ENCODE measurements at regions not wholly inside any gene's neighbourhood (a gene's known extent, or its start where the extent isn't known, plus 50 kb on each side); places are given as distances from the start of the nearest gene placed in this dataset.

DNA sequence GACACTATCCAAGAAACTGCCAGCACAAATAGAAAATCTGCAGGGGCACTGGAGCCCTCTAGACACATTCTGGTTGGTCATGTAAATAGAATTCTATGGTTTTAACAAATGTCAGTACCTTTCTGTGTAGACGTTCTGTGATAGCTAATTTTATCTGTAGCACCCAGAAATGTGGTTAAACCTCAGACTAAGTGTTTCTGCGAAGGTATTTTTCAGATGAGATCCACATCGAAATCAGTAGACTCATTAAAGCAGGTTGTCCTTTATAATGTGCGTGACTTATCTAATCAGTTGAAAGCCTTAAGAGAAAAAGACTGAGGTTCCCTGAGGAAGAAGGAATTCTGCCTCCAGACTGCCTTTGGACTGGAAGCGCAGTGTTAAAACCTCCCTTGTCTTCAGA is 922.9 kb downstream of the EFNB2 start:
- TF ChIP-seq GATA2 (IDR thresholded peaks at IDR 0.05; ENCODE audit: low read depth, low read length) (no peak), GATA3 (IDR thresholded peaks at IDR 0.05; ENCODE audit: low read depth, low read length) (no peak)

DNA sequence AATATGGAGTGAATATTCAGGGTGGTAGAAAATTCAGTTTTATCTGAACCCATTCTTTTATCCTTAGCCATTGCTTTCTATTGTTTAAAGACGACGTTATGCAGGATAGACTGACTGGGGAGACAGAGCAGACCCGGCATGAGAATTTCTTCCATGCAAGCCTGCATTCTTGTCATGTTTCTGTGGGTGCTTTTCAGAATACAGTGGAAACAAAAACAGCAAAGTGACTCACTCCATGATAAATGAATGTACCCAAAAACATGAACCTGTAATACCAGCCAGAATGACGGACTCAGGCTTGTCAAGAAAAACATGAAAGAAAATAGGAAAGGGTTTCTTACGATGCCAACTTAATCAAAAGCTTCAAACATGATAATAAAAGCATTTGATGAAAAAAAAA is 924.0 kb downstream of the EFNB2 start:
- TF ChIP-seq GATA3 (IDR thresholded peaks at IDR 0.05; ENCODE audit: low read depth, low read length) (no peak), GATA2 (IDR thresholded peaks at IDR 0.05; ENCODE audit: low read depth, low read length) (no peak)

DNA sequence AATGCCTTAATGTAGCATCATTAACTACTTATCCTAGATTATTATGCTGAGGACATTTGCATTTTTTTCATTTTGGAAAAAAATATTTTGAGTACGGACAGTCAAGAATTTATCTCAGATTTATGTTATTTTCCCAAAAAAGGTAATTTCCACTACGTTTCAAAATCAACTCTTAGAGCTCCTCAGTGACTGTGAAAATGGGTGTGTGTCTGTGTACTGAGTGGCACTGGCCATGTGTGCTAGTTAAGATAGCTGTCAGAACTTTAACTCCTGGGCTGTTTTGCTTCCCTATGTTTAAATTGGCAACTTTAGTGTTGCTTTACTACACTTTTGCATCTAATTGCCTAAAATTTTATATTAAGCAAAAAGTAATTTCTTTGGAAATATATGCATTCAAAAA is 927.4 kb downstream of the EFNB2 start:
- TF ChIP-seq GATA2 (IDR thresholded peaks at IDR 0.05; ENCODE audit: low read depth, low read length) (no peak), GATA3 (IDR thresholded peaks at IDR 0.05; ENCODE audit: low read depth, low read length) (no peak)

DNA sequence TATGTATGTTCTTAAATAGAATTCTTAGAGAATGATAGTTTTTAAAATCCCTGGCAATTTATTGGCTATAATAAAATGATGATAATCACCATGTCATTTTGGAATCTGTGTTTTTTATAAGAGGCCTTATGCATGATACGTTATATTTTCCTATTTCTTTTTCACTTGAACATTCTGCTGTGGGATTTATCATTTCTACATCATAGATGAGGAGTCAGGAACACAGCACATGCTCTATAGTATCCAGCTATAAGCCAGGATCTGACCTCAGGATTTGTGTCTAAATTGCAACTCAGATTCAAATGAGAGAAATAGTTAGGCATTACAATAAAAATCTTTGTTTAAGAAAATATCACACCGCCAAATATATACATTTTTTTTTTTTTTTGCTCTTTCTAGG is 928.0 kb downstream of the EFNB2 start:
- TF ChIP-seq GATA3 (IDR thresholded peaks at IDR 0.05; ENCODE audit: low read depth, low read length): no peak
- no peak for TF ChIP-seq GATA2 (IDR thresholded peaks at IDR 0.05; ENCODE audit: low read depth, low read length)

DNA sequence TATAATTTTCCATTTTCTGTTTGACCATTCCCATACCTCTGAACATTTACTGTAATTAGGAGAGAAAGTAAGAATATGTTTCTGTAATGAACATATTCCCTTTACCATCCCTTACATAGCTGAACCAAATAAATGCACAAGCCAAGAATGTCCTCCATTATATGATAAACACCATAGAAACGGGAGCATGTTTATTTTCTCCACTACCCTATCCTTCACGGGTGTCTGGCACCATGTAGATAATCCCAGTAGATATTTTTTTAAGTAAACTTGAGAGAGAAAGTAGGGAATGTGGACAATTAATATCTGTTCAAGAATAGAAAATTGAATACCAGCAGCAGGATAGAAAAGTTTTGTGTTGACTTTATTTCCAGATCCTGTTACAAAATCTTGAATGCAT is 928.4 kb downstream of the EFNB2 start:
- TF ChIP-seq GATA2 (IDR thresholded peaks at IDR 0.05; ENCODE audit: low read depth, low read length): no peak
- no peak for TF ChIP-seq GATA3 (IDR thresholded peaks at IDR 0.05; ENCODE audit: low read depth, low read length)

DNA sequence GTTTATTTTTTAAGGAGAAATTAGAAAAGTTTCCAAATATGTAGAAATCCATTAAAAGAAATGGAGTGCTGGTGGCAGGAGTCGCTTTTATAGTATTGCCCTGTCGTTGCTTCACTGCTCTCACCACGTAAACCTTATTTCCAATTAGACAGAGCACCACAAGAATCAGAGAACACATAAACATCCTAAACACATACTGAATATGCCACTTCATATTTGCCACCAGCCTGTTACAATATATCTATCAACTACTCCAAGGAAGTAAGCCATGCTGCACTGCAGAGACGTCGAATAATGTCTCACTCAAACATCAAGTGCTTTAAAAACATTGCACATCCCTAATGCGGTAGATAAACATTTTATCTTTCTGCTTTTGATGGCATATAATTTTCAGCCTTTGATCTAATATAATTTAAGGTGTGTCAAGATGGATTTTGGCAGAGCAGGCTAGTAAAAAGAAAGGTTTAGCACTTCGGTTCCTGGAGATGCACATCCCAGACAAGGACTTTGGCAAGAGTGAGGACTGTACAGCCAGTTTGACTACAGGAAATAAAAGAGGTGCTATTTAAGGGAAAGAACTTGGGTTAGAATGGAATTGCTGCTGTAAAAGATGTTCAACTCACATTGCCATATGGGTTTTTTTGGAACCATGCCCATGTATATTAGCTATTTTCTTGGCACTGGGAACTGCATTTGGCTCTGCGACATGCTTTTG is 932.3 kb downstream of the EFNB2 start:
- no peak; the same call in 1 of the 2 replicates for TF ChIP-seq GATA2 (IDR thresholded peaks at IDR 0.05; ENCODE audit: low read depth, low read length)
- no peak for TF ChIP-seq GATA3 (IDR thresholded peaks at IDR 0.05; ENCODE audit: low read depth, low read length)

DNA sequence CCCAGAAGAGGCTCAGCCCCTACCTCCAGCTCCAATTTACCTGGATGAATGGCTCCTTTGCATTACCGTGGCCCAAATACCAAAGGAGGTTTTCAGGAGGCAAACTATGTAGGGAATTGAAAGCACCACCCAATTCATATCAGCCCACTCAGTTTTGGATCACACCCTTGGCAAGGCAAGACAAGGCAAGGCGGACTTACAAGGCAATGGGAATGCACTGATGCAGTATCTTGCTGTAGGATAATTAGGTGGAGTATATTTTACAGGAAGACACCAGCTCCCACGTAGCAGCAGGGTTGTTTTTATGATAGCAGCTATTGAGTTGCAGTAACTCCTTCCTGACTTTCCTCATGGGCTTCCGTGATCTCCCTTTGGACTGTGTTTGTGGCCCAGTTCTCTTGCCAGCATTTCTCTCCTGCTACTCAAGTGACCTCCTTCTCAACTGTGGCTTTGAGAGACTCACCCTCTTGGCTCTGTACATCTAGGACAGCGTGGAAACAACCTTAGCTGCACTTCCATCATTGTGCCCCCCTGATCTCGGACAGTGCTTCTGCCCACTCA is 935.9 kb downstream of the EFNB2 start:
- TF ChIP-seq GATA3 (IDR thresholded peaks at IDR 0.05; ENCODE audit: low read depth, low read length): no peak
- TF ChIP-seq GATA2 (IDR thresholded peaks at IDR 0.05; ENCODE audit: low read depth, low read length): no peak

DNA sequence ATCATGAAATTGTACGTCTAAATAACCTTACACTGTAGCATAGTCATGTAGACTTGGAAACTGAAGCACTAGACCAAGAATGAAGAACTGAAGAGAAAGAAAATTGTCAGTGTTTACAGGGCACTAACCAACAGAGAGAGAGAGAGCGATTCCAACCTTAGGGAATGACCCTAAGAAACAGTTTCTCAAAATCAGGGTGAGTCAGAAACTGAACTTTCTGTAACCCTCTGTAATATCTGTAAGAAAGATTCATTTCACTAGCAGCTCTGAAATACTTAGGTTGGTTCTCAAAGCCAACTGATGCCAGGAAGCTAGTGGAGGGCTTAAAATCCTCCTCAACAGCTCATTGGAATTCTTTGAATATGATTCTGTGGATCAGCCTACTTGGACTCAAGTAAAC is 936.9 kb downstream of the EFNB2 start:
- no peak for TF ChIP-seq GATA3 (IDR thresholded peaks at IDR 0.05; ENCODE audit: low read depth, low read length)
- TF ChIP-seq GATA2 (IDR thresholded peaks at IDR 0.05; ENCODE audit: low read depth, low read length): no peak

DNA sequence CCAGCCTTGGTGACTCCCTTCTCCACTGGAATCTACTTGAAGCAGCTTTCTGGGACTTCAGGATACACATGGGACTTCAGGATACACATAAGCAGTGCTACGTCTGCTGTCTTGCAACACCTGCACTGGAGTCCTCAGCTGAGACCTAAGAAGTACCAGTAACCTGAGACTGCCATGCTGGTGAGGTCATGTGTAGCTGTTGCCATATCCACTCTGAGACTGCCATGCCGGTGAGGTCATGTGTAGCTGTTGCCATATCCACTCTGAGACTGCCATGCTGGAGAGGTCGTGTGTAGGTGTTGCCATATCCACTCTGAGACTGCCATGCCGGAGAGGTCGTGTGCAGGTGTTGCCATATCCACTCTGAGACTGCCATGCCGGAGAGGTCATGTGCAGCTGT is 937.9 kb downstream of the EFNB2 start:
- TF ChIP-seq GATA2 (IDR thresholded peaks at IDR 0.05; ENCODE audit: low read depth, low read length): no peak
- no peak for TF ChIP-seq GATA3 (IDR thresholded peaks at IDR 0.05; ENCODE audit: low read depth, low read length)

DNA sequence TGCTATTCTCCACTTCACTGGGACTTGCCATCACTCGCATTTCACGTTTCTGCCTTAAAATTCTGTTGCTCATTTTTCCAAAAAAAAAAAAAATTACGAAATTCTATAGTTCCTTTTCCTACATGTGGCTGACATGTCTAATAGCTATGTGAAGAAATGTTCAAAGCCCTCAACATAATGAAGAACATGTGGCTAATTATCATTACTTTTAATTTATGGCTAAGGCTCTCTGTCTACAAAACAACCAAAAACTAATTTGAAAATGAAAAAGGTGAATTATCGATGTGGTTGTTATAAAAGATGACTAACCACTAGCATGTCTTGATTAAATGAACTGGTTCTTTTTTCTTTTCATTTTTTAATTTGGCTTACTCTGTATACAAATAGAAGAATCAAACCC is 940.0 kb downstream of the EFNB2 start:
- TF ChIP-seq GATA3 (IDR thresholded peaks at IDR 0.05; ENCODE audit: low read depth, low read length) (no peak), GATA2 (IDR thresholded peaks at IDR 0.05; ENCODE audit: low read depth, low read length) (no peak)

DNA sequence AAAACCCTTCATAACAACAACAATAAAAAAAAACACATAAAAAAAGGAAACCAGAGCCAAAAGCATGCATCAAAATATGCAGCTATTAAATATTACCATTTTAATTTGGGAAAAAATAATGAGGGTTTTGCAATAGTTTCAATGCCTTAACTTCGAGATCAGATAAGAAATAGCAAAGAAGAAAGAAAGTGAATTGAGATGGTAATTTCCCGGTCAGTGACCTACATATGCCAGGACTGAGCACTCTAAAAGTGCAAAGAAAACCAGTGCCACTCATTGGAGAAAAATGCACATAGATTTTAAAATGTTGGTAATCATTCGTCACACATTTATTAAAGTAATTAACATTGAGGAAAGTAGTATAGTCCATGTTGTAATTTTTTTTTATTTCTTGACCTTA is 944.2 kb downstream of the EFNB2 start:
- TF ChIP-seq GATA3 (IDR thresholded peaks at IDR 0.05; ENCODE audit: low read depth, low read length): no peak
- TF ChIP-seq GATA2 (IDR thresholded peaks at IDR 0.05; ENCODE audit: low read depth, low read length): no peak

DNA sequence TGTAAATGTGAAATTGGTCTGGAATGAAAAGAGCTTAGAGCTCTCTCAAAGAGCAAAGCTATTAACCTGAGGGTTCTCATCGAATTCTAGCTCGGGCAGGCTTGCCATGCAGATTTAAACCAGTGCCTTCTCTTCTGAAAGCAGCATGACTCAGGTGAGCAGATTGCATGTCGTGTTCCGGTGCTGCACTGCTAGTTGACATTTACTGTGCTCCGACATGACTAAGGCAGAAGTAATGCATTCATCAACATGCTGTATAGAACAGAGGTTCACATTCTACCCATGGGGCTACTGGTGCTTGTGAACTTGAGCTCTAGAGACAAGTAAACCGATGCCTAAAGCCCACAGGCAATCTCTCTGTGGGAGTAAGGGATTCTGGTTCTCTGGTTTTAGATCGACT is 947.7 kb downstream of the EFNB2 start:
- no peak for TF ChIP-seq GATA3 (IDR thresholded peaks at IDR 0.05; ENCODE audit: low read depth, low read length)
- TF ChIP-seq GATA2 (IDR thresholded peaks at IDR 0.05; ENCODE audit: low read depth, low read length): no peak

DNA sequence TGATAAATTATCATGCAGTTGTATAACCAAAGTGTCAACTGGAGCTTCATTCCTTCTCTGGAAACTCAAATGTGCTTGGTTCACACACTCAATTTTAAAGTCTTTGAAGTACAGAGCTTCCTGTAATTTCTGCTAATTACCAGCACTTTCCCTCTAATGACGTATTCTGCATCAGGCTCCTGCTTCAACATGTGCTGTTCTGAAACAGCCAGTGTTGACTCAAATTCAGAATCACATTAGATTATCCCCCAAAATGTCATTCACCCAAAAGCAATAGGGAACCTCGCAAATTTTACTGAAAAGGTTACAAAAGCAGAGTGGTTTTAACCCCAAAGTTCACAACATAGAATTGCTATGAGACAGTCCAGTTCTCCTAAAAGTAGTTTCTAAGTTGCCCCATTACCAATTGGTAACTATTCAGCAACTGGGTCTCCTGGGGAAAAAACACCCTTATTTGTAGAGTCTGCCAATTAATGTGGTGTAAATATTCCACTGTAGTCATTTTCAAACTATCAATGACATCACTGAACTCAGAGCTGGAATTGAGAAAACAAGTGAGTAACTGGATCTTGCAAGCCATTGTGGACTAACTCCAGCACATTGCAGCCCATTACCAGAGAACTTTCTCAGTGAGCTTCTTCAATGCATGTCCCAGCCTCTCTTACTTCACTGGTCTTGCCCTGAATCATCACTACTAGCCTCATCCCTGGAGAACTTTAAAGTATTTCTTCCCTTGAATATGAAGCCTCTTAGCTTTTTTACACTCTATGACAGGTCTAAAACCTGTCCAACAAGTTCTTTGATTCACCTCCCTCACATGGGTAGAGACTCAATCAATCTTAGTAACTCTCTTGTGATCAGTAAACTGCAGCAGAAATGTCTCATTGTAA is 955.4 kb downstream of the EFNB2 start:
- TF ChIP-seq GATA3 (IDR thresholded peaks at IDR 0.05; ENCODE audit: low read depth, low read length) (no peak), GATA2 (IDR thresholded peaks at IDR 0.05; ENCODE audit: low read depth, low read length) (no peak)

DNA sequence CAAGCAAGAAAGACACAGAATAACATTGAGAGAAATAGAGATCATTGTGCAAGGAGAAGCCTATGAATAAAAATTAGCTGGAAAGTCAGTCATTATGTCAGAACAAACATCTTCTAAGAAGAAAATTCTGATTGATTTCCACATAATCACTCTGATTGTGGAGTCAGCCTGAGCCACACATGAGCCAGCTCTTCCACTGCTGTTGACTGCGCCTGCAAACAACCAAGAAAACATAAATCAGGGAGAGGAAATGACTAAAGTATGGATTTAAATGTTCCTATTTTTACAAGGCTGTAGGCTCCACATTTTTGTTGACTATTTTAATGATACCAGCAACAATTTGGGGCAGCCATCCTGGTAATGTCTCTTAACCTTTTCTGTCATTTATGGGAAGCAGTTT is 962.3 kb downstream of the EFNB2 start:
- no peak for TF ChIP-seq GATA3 (IDR thresholded peaks at IDR 0.05; ENCODE audit: low read depth, low read length)

DNA sequence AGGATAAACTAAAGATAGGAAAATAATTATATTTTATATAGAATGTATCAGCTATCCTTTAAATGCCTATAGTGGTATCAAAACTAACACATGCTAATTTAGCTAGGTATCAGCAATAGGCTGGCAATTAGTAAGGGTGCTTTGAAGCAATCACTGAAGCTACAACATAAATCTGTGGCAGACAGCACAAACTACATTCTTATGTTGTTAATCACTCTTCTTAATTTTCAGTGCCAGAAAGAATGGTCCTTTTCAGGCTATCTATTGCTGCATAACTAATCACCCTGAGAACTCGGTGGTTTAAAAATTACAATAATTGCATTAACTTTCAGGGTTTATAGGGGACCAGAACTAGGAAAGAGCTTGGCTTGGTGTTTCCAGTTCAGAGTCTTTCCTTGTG is 963.1 kb downstream of the EFNB2 start:
- TF ChIP-seq GATA3 (IDR thresholded peaks at IDR 0.05; ENCODE audit: low read depth, low read length) (no peak), GATA2 (IDR thresholded peaks at IDR 0.05; ENCODE audit: low read depth, low read length) (no peak)

All from SH-SY5Y (cell line).